ENCODE measurements at regions not wholly inside any gene's neighbourhood (a gene's known extent, or its start where the extent isn't known, plus 50 kb on each side); places are given as distances from the start of the nearest gene placed in this dataset.

DNA sequence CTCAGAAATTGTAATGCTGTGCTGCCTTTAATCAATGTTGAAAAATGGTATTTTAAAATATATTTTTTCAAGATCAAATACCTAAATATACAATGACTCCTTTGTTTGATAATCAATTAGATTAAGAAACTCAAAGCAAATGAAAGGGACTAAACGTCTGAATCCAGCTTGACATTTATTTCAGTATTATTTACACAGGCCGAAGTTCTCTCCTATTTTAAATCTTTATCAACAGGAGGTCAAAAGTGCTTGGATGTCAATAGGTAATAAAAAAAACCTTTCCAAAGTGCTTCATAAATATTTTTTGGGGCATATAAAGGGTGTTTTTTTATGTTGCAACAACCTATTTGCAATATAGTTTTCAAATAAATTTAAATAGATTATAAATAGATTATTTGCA is 1201.7 kb upstream of the SLC39A10 start:
- H3K9me3 Mint-ChIP-seq, result peaks cover 0 to 2% (median 0%) of the 10 kb centered on the region in 7 donors
- Histone ChIP-seq H3K4me3 (replicated peaks in 1 of 3; ENCODE audit: low read depth in 2 of 3, low read length in 3 of 3) (no peak overlapping the region), H3K27me3 (ENCODE audit: control insufficient read depth in 2 of 2, insufficient read depth in 2 of 2, low read length in 2 of 2) (no peaks in the 10 kb centered on the region), H4K20me1 (ENCODE audit: insufficient read depth, low read length) (no peaks in the 10 kb centered on the region), H3K36me3 (replicated peaks in 1 of 2; ENCODE audit: control insufficient read depth in 1 of 2, insufficient read depth in 2 of 2, low read length in 2 of 2) (no peaks in the 10 kb centered on the region), H3K9me3 (replicated peaks in 1 of 2; ENCODE audit: control insufficient read depth in 1 of 2, insufficient read depth in 1 of 2, low read length in 2 of 2) (no peaks in the 10 kb centered on the region), H2AFZ (ENCODE audit: insufficient read depth, low read depth, low read length, poor library complexity, severe bottlenecking) (no peak overlapping the region), H3K79me2 (ENCODE audit: insufficient read depth, low read length) (no peaks in the 10 kb centered on the region), H3K27ac (ENCODE audit: low read depth in 1 of 2, low read length in 2 of 2) (no peak overlapping the region), H3K4me2 (replicated peaks; ENCODE audit: extremely low read depth, low read length, poor library complexity, severe bottlenecking) (no peak overlapping the region), H3K4me1 (ENCODE audit: control insufficient read depth in 1 of 2, insufficient read depth in 2 of 2, low read length in 2 of 2) (no peaks in the 10 kb centered on the region), H3K9ac (ENCODE audit: insufficient read depth, low read length, poor library complexity, severe bottlenecking) (no peak overlapping the region)
- H3K27me3 Mint-ChIP-seq (ENCODE audit: low read depth in 3 of 3), result peaks cover 0 to 1% (median 1%) of the 10 kb centered on the region in 3 donors
- H3K4me1 Mint-ChIP-seq, result no peaks in the 10 kb centered on the region
- H3K27ac Mint-ChIP-seq, result no peak overlapping the region
- no peak overlapping the region for H3K4me3 Mint-ChIP-seq
- TF ChIP-seq, protein P1, sequence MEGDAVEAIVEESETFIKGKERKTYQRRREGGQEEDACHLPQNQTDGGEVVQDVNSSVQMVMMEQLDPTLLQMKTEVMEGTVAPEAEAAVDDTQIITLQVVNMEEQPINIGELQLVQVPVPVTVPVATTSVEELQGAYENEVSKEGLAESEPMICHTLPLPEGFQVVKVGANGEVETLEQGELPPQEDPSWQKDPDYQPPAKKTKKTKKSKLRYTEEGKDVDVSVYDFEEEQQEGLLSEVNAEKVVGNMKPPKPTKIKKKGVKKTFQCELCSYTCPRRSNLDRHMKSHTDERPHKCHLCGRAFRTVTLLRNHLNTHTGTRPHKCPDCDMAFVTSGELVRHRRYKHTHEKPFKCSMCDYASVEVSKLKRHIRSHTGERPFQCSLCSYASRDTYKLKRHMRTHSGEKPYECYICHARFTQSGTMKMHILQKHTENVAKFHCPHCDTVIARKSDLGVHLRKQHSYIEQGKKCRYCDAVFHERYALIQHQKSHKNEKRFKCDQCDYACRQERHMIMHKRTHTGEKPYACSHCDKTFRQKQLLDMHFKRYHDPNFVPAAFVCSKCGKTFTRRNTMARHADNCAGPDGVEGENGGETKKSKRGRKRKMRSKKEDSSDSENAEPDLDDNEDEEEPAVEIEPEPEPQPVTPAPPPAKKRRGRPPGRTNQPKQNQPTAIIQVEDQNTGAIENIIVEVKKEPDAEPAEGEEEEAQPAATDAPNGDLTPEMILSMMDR (IDR thresholded peaks at IDR 0.05), result no peak
- no peak for DNase-seq
- H3K36me3 Mint-ChIP-seq, result no peaks in the 10 kb centered on the region
- WGBS (ENCODE audit: insufficient coverage), result no CpG with 5 or more reads among the region's 2 CpGs
- intact Hi-C loops (cut with micrococcal nuclease), result no loop called here

DNA sequence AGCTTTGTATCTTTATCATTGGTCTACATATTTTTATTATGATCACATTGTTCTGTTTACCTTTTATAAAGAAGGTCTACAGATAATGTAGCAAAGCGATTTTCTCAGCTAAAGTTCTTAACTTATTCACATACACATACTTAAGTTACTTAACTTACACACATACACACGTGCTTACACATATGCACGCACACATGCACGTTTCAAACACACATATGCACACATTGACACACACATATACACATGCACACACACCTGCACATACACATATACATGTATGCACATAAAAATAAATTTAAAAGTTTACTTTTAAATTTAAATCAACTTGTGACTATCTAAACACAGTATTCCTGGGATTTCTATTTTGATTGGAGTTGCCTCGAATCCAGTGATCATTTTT is 1204.5 kb upstream of the SLC39A10 start:
- no peak overlapping the region for H3K4me2 ChIP-seq (replicated peaks; ENCODE audit: extremely low read depth, low read length, poor library complexity, severe bottlenecking)
- Mint-ChIP-seq H3K4me3 (no peak overlapping the region), H3K27ac (no peak overlapping the region), H3K4me1 (no peaks in the 10 kb centered on the region), H3K9me3 (peaks cover 0 to 4% (median 0%) of the 10 kb centered on the region in 7 donors), H3K27me3 (ENCODE audit: low read depth in 3 of 3) (peaks cover 0 to 1% (median 1%) of the 10 kb centered on the region in 3 donors), H3K36me3 (no peaks in the 10 kb centered on the region)
- no peak overlapping the region for H3K4me3 ChIP-seq (replicated peaks in 1 of 3; ENCODE audit: low read depth in 2 of 3, low read length in 3 of 3)
- WGBS (ENCODE audit: insufficient coverage), result 76% methylated on average over 3 of the region's 5 CpGs
- H4K20me1 ChIP-seq (ENCODE audit: insufficient read depth, low read length), result no peaks in the 10 kb centered on the region
- H3K36me3 ChIP-seq (replicated peaks in 1 of 2; ENCODE audit: control insufficient read depth in 1 of 2, insufficient read depth in 2 of 2, low read length in 2 of 2), result no peaks in the 10 kb centered on the region
- no peaks in the 10 kb centered on the region for H3K27me3 ChIP-seq (ENCODE audit: control insufficient read depth in 2 of 2, insufficient read depth in 2 of 2, low read length in 2 of 2)
- H3K9me3 ChIP-seq (replicated peaks in 1 of 2; ENCODE audit: control insufficient read depth in 1 of 2, insufficient read depth in 1 of 2, low read length in 2 of 2), result no peaks in the 10 kb centered on the region
- H3K9ac ChIP-seq (ENCODE audit: insufficient read depth, low read length, poor library complexity, severe bottlenecking), result no peak overlapping the region
- no peak overlapping the region for H2AFZ ChIP-seq (ENCODE audit: insufficient read depth, low read depth, low read length, poor library complexity, severe bottlenecking)
- no peaks in the 10 kb centered on the region for H3K79me2 ChIP-seq (ENCODE audit: insufficient read depth, low read length)
- TF ChIP-seq, protein P1 (IDR thresholded peaks at IDR 0.05), result no peak
- no peak for DNase-seq
- intact Hi-C loops (cut with micrococcal nuclease), result no loop called here
- H3K4me1 ChIP-seq (ENCODE audit: control insufficient read depth in 1 of 2, insufficient read depth in 2 of 2, low read length in 2 of 2), result no peaks in the 10 kb centered on the region
- no peak overlapping the region for H3K27ac ChIP-seq (ENCODE audit: low read depth in 1 of 2, low read length in 2 of 2)

Measured in CD14-positive monocyte (primary cell).